ENCODE measurements at regions not wholly inside any gene's neighbourhood (a gene's known extent, or its start where the extent isn't known, plus 50 kb on each side); places are given as distances from the start of the nearest gene placed in this dataset.
"Not testable (repeated sequence)": the region's sequence is repeated elsewhere in the genome, so short reads cannot be mapped to it uniquely, and the experiment has no call there.

GRCh38 chr2:237214963-237215362 lies 129.3 kb downstream of the COPS8 start:
- no peak for DNase-seq (ENCODE audit: low spot score)

- no peak for DNase-seq (ENCODE audit: low spot score)
Observed at GRCh38 chr2:237217995-237218616, 132.4 kb downstream of the COPS8 start.

- DNase-seq (ENCODE audit: low spot score), result no peak
Observed at GRCh38 chr2:237218756-237219155, 133.1 kb downstream of the COPS8 start.

GRCh38 chr2:237219826-237220225 lies 134.1 kb downstream of the COPS8 start:
- DNase-seq (ENCODE audit: low spot score), result no peak

GRCh38 chr2:237221443-237221842 lies 135.8 kb downstream of the COPS8 start:
- no peak for DNase-seq (ENCODE audit: low spot score)

GRCh38 chr2:237222178-237222577 lies 136.5 kb downstream of the COPS8 start:
- no peak for DNase-seq (ENCODE audit: low spot score)

- DNase-seq (ENCODE audit: low spot score), result no peak
Observed at GRCh38 chr2:237222601-237223041, 136.9 kb downstream of the COPS8 start.

GRCh38 chr2:237223201-237223861 lies 137.6 kb downstream of the COPS8 start:
- DNase-seq (ENCODE audit: low spot score), result no peak

- no peak for DNase-seq (ENCODE audit: low spot score)
Observed at GRCh38 chr2:237227190-237227589, 141.5 kb downstream of the COPS8 start.

GRCh38 chr2:237227592-237228280 lies 142.0 kb downstream of the COPS8 start:
- no peak for DNase-seq (ENCODE audit: low spot score)

- DNase-seq (ENCODE audit: low spot score), result no peak
Observed at GRCh38 chr2:237228281-237228625, 142.6 kb downstream of the COPS8 start.

- no peak for DNase-seq (ENCODE audit: low spot score)
Observed at GRCh38 chr2:237229905-237230304, 144.2 kb downstream of the COPS8 start.

GRCh38 chr2:237230355-237230754 lies 144.7 kb downstream of the COPS8 start:
- DNase-seq (ENCODE audit: low spot score), result no peak

- DNase-seq (ENCODE audit: low spot score), result no peak
Observed at GRCh38 chr2:237231593-237231992, 145.9 kb downstream of the COPS8 start.

- DNase-seq (ENCODE audit: low spot score), result no peak
Observed at GRCh38 chr2:237232166-237232565, 146.5 kb downstream of the COPS8 start.

GRCh38 chr2:237234268-237234667 lies 148.6 kb downstream of the COPS8 start:
- DNase-seq (ENCODE audit: low spot score), result no peak

- no peak for DNase-seq (ENCODE audit: low spot score)
Observed at GRCh38 chr2:237235383-237236095, 149.8 kb downstream of the COPS8 start.

- no peak for DNase-seq (ENCODE audit: low spot score)
Observed at GRCh38 chr2:237236188-237236587, 150.5 kb downstream of the COPS8 start.

- no peak for DNase-seq (ENCODE audit: low spot score)
Observed at GRCh38 chr2:237238249-237238648, 152.6 kb downstream of the COPS8 start.

GRCh38 chr2:237240252-237240651 lies 154.6 kb downstream of the COPS8 start:
- DNase-seq (ENCODE audit: low spot score), result no peak

GRCh38 chr2:237240868-237241267 lies 155.2 kb downstream of the COPS8 start:
- not testable (repeated sequence) for DNase-seq (ENCODE audit: low spot score)

GRCh38 chr2:237242091-237242536 lies 156.4 kb downstream of the COPS8 start:
- DNase-seq (ENCODE audit: low spot score), result no peak

GRCh38 chr2:237243487-237243886 lies 157.8 kb downstream of the COPS8 start:
- no peak for DNase-seq (ENCODE audit: low spot score)

Measured in HuH-7.5 (cell line).